ENCODE measurements at regions not wholly inside any gene's neighbourhood (a gene's known extent, or its start where the extent isn't known, plus 50 kb on each side); places are given as distances from the start of the nearest gene placed in this dataset.

- TF ChIP-seq, protein P1, sequence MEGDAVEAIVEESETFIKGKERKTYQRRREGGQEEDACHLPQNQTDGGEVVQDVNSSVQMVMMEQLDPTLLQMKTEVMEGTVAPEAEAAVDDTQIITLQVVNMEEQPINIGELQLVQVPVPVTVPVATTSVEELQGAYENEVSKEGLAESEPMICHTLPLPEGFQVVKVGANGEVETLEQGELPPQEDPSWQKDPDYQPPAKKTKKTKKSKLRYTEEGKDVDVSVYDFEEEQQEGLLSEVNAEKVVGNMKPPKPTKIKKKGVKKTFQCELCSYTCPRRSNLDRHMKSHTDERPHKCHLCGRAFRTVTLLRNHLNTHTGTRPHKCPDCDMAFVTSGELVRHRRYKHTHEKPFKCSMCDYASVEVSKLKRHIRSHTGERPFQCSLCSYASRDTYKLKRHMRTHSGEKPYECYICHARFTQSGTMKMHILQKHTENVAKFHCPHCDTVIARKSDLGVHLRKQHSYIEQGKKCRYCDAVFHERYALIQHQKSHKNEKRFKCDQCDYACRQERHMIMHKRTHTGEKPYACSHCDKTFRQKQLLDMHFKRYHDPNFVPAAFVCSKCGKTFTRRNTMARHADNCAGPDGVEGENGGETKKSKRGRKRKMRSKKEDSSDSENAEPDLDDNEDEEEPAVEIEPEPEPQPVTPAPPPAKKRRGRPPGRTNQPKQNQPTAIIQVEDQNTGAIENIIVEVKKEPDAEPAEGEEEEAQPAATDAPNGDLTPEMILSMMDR (conservative IDR thresholded peaks at IDR 0.05 in 1 of 2, IDR thresholded peaks at IDR 0.05 in 1 of 2; ENCODE audit: low read depth in 1 of 2, low read length in 2 of 2), result no peak
- TF ChIP-seq EZH2 (IDR thresholded peaks at IDR 0.05; ENCODE audit: low read length, missing control alignments), result no peak
Observed at GRCh38 chrX:37918703-37919102, 71.3 kb upstream of the DYNLT3 start.
